ENCODE measurements at regions not wholly inside any gene's neighbourhood (a gene's known extent, or its start where the extent isn't known, plus 50 kb on each side); places are given as distances from the start of the nearest gene placed in this dataset.

DNA sequence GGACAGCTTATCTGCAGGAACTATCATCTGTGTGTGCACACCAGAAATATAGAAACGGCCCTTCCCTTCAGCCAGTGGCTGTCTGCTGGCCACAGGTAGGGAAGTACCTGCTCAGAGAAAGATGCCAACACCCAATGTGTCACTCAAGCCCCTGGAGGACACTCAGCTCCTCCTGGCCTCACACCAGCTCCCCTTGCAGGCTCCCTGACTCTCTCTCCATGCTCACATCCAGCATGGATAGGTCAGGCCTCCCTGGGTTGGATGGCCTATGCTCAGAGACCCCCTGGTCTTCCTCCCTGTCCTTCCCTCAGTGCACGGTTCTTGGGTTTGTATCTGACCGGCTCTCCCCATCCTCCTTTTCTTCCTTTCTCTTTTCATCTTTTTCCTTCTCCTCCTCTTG is 202.1 kb downstream of the BCL11B start:
- TF ChIP-seq POLR2AphosphoS5 (IDR thresholded peaks at IDR 0.05) = no peak
- no peak for TF ChIP-seq POLR2A (IDR thresholded peaks at IDR 0.05)
- TF ChIP-seq, protein P1, sequence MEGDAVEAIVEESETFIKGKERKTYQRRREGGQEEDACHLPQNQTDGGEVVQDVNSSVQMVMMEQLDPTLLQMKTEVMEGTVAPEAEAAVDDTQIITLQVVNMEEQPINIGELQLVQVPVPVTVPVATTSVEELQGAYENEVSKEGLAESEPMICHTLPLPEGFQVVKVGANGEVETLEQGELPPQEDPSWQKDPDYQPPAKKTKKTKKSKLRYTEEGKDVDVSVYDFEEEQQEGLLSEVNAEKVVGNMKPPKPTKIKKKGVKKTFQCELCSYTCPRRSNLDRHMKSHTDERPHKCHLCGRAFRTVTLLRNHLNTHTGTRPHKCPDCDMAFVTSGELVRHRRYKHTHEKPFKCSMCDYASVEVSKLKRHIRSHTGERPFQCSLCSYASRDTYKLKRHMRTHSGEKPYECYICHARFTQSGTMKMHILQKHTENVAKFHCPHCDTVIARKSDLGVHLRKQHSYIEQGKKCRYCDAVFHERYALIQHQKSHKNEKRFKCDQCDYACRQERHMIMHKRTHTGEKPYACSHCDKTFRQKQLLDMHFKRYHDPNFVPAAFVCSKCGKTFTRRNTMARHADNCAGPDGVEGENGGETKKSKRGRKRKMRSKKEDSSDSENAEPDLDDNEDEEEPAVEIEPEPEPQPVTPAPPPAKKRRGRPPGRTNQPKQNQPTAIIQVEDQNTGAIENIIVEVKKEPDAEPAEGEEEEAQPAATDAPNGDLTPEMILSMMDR (IDR thresholded peaks at IDR 0.05) = no peak
- no peaks in the 10 kb centered on the region for H3K36me3 ChIP-seq
- intact Hi-C loops (cut with DNase I) = no loop called here
- H3K9me3 ChIP-seq = no peaks in the 10 kb centered on the region
- H3K4me3 ChIP-seq = no peak overlapping the region
- DNase-seq (ENCODE audit: low spot score) = no peak
- H3K27me3 ChIP-seq (replicated peaks; ENCODE audit: insufficient read depth) = no peaks in the 10 kb centered on the region
- 89% methylated on average over 3 of the region's 3 CpGs for WGBS
- no peaks in the 10 kb centered on the region for H3K4me1 ChIP-seq (replicated peaks)
- no peak overlapping the region for H3K27ac ChIP-seq

DNA sequence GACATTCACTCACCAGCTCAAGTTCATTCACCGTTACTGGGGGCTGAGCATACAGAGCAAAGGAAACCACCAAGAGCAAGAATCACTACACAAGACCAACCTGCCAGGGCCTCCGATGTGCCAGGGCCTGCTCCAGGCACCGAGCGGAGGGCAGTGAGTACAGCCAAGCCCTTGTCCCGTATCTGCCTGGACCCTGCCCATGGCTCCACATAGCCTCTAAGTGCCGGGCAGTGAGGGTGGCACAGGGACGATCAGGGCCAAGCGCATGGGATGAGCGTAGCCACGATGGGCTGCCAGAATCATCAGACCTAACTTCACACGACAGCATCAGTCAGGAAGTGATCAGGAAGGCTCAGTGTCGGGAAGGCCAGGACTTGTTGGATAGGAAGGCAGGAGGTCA is 199.6 kb downstream of the BCL11B start:
- H3K36me3 ChIP-seq = no peaks in the 10 kb centered on the region
- H3K9me3 ChIP-seq = no peaks in the 10 kb centered on the region
- DNase-seq (ENCODE audit: low spot score) = no peak
- 88% methylated on average over 12 of the region's 12 CpGs for WGBS
- TF ChIP-seq, protein P1 (IDR thresholded peaks at IDR 0.05) = no peak
- no peak for TF ChIP-seq POLR2AphosphoS5 (IDR thresholded peaks at IDR 0.05)
- TF ChIP-seq POLR2A (IDR thresholded peaks at IDR 0.05) = no peak
- intact Hi-C loops (cut with DNase I) = no loop called here
- H3K27me3 ChIP-seq (replicated peaks; ENCODE audit: insufficient read depth) = no peaks in the 10 kb centered on the region
- no peak overlapping the region for H3K4me3 ChIP-seq
- no peaks in the 10 kb centered on the region for H3K4me1 ChIP-seq (replicated peaks)
- no peak overlapping the region for H3K27ac ChIP-seq

- DNase-seq (ENCODE audit: low spot score) = no peak
- H3K36me3 ChIP-seq = no peaks in the 10 kb centered on the region
- H3K4me3 ChIP-seq = no peak overlapping the region
- H3K9me3 ChIP-seq = no peaks in the 10 kb centered on the region
- intact Hi-C loops (cut with DNase I) = no loop called here
- H3K4me1 ChIP-seq (replicated peaks) = no peaks in the 10 kb centered on the region
- 92% methylated on average over 6 of the region's 6 CpGs for WGBS
- H3K27me3 ChIP-seq (replicated peaks; ENCODE audit: insufficient read depth) = peaks cover under 1% of the 10 kb centered on the region
- TF ChIP-seq POLR2A (IDR thresholded peaks at IDR 0.05) = no peak
- no peak for TF ChIP-seq POLR2AphosphoS5 (IDR thresholded peaks at IDR 0.05)
- TF ChIP-seq, protein P1 (IDR thresholded peaks at IDR 0.05) = no peak
- H3K27ac ChIP-seq = no peak overlapping the region
Measured at GRCh38 chr14:99072956-99073355, 199.0 kb downstream of the BCL11B start.

DNA sequence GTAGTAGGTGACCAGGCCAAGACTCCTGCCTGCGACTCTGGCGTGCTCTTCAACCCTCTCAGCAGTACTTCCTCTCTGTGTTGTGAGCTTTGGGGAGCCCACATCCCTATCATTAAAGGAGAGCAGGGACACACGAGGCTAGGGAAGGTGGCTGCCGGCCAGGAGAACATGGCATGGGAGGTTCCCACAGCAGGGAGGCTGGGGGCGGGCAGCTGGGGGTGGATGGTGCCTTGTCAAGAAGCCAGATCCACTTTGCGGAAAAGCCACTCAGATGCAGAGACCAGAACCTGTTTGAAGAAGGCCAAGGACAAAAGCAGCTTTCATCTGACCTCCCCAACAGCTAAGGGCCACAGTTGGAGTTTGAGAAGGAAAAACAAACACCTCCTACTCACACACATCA is 198.6 kb downstream of the BCL11B start:
- TF ChIP-seq, protein P1 (IDR thresholded peaks at IDR 0.05) = no peak
- TF ChIP-seq POLR2AphosphoS5 (IDR thresholded peaks at IDR 0.05) (no peak), POLR2A (IDR thresholded peaks at IDR 0.05) (no peak)
- no peak overlapping the region for H3K4me3 ChIP-seq
- intact Hi-C loops (cut with DNase I) = no loop called here
- no peaks in the 10 kb centered on the region for H3K4me1 ChIP-seq (replicated peaks)
- peaks cover 4% of the 10 kb centered on the region for H3K27me3 ChIP-seq (replicated peaks; ENCODE audit: insufficient read depth)
- no peaks in the 10 kb centered on the region for H3K9me3 ChIP-seq
- 73% methylated on average over 6 of the region's 6 CpGs for WGBS
- DNase-seq (ENCODE audit: low spot score) = no peak
- H3K27ac ChIP-seq = no peak overlapping the region
- no peaks in the 10 kb centered on the region for H3K36me3 ChIP-seq

DNA sequence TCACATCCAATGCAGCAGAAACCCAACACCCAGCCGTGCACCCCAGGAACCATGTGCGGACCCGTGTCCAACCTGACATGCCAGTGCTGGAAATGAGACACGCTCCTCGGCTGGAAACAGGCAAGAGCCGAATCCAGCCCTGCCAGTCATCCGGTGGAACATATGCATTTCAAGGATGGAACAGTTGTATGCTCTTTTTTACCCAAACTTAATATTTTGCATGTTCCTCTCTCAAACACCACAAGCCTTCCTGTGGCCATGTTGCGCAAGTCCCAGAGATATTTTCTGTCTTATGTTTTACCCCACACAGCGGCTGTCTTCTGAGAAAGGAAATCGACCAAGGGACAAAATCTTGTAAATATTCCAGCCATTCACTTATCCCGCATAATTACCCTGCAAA is 196.9 kb downstream of the BCL11B start:
- intact Hi-C loops (cut with DNase I) = no loop called here
- no peak for DNase-seq (ENCODE audit: low spot score)
- TF ChIP-seq POLR2AphosphoS5 (IDR thresholded peaks at IDR 0.05) (no peak), POLR2A (IDR thresholded peaks at IDR 0.05) (no peak)
- TF ChIP-seq, protein P1 (IDR thresholded peaks at IDR 0.05) = no peak

More for the DNA sequence above, 196.9 kb downstream of the BCL11B start:
- no peaks in the 10 kb centered on the region for H3K36me3 ChIP-seq
- H3K9me3 ChIP-seq = no peaks in the 10 kb centered on the region
- H3K27ac ChIP-seq = no peak overlapping the region
- H3K4me1 ChIP-seq (replicated peaks) = no peaks in the 10 kb centered on the region
- no peak overlapping the region for H3K4me3 ChIP-seq
- 77% methylated on average over 11 of the region's 11 CpGs for WGBS
- H3K27me3 ChIP-seq (replicated peaks; ENCODE audit: insufficient read depth) = peaks cover 4% of the 10 kb centered on the region

All from prostate gland (tissue), 2 donors.